GM12878 (cell line): ENCODE measurements at regions not wholly inside any gene's neighbourhood (a gene's known extent, or its start where the extent isn't known, plus 50 kb on each side); places are given as distances from the start of the nearest gene placed in this dataset.

Source experiments
- ATAC-seq: fragments of 200-7000 bp; cut with Tn5 transposase; 3 replicates; pipeline ENCODE4 v1.9.1; 2020; ENCODE audit warnings: mild to moderate bottlenecking, moderate library complexity
- BruUV-seq: library from RNA; stranded (reverse); fragments of 400-500 nt; replicated peaks from 2 replicates; lab custom pipeline; 2021; lab: Mats Ljungman, UMichigan
- CTCF ChIA-PET: fragments of 300-600 bp; sonication (Branson Sonifier 250); formaldehyde crosslinking; extraction: SDS; loops from one replicate; lab custom pipeline; 2021; ENCODE audit warnings: inconsistent platforms; lab: Yijun Ruan, JAX
- POLR2A ChIA-PET: fragments of 350-600 bp; formaldehyde crosslinking; extraction: SDS; loops from one replicate; lab custom pipeline; 2021; ENCODE audit warnings: inconsistent platforms; lab: Charles Lee
- RAD21 ChIA-PET: fragments of 300-600 bp; sonication (Branson Sonifier 250); formaldehyde crosslinking; loops from one replicate; lab custom pipeline; 2023; ENCODE audit warnings: antibody characterized with exemption; ENCODE audit not compliant: unreplicated experiment; lab: Charles Lee
- SMC1A ChIA-PET: fragments of 300-600 bp; sonication (Branson Sonifier 250); formaldehyde crosslinking; loops from one replicate; lab custom pipeline; 2023; ENCODE audit not compliant: unreplicated experiment, uncharacterized antibody; lab: Charles Lee
- DNase-seq: peaks from one replicate; pipeline ENCODE4 v3.0.0-alpha.2; 2011; ENCODE audit warnings: low read depth, low spot score
- FAIRE-seq: peaks from 3 replicates; lab custom pipeline; 2011; peaks lifted over from hg19 to GRCh38; lab: Jason Lieb, UNC
- H2AFZ ChIP-seq: 2 replicates; pipeline ENCODE4 v1.6.0; 2011; ENCODE audit warnings: low read depth, low read length, control low read depth; ENCODE audit not compliant: control insufficient read depth
- H3K27ac ChIP-seq: 2 replicates; pipeline ENCODE4 v1.5.1; 2011; ENCODE audit warnings: control low read depth; ENCODE audit not compliant: control insufficient read depth, insufficient read depth
- H3K27me3 ChIP-seq, 2 experiments: replicated peaks in 1 of 2; 2 replicates each; pipeline versions ENCODE4 v1.6.0 to v1.6.1; 2011; ENCODE audit warnings: low read length in 1 of 2; ENCODE audit not compliant: control insufficient read depth in 2 of 2, insufficient read depth in 2 of 2
- H3K36me3 ChIP-seq, 2 experiments: 2 replicates each; pipeline ENCODE4 v1.5.1; 2011; ENCODE audit warnings: low read length in 1 of 2; ENCODE audit not compliant: control insufficient read depth in 2 of 2, insufficient read depth in 2 of 2
- H3K4me1 ChIP-seq: 2 replicates; pipeline ENCODE4 v1.6.1; 2011; ENCODE audit warnings: mild to moderate bottlenecking, low read length, moderate library complexity, mixed read lengths; ENCODE audit not compliant: control insufficient read depth, insufficient read depth
- H3K4me2 ChIP-seq: 2 replicates; pipeline ENCODE4 v1.6.0; 2011; ENCODE audit warnings: control low read depth; ENCODE audit not compliant: control insufficient read depth, insufficient read depth
- H3K4me3 ChIP-seq: fragments of 200-600 bp; sonication (generic); 2 replicates; pipeline ENCODE4 v1.5.1; 2016
- H3K79me2 ChIP-seq: 2 replicates; pipeline ENCODE4 v1.6.0; 2011; ENCODE audit warnings: low read length; ENCODE audit not compliant: control insufficient read depth, insufficient read depth
- H3K9ac ChIP-seq: 2 replicates; pipeline ENCODE4 v1.8.0; 2011; ENCODE audit warnings: low read length, control low read depth, mixed read lengths; ENCODE audit not compliant: control insufficient read depth, insufficient read depth
- H3K9me3 ChIP-seq: replicated peaks from 3 replicates; pipeline ENCODE4 v1.5.1; 2011; ENCODE audit warnings: mild to moderate bottlenecking, low read length; ENCODE audit not compliant: control insufficient read depth, insufficient read depth
- H4K20me1 ChIP-seq: 2 replicates; pipeline ENCODE4 v1.6.0; 2011; ENCODE audit not compliant: control insufficient read depth, insufficient read depth
- EP300 ChIP-seq, 2 experiments: fragments of 150-350 bp in 1 of 2; IDR thresholded peaks; 2 replicates each; pipeline ENCODE4 v1.6.1; 2011 to 2012; ENCODE audit warnings: low read depth in 2 of 2, low read length in 2 of 2, borderline replicate concordance in 1 of 2, improper control_type of control experiment in 1 of 2, inconsistent platforms in 1 of 2; ENCODE audit not compliant: control insufficient read depth in 1 of 2
- POLR2A ChIP-seq: IDR thresholded peaks from 2 replicates; pipeline ENCODE4 v1.6.1; 2011; ENCODE audit warnings: low read depth, mild to moderate bottlenecking, low read length
- RAD21 ChIP-seq: IDR thresholded peaks from 2 replicates; pipeline ENCODE4 v1.6.1; 2011; ENCODE audit warnings: mild to moderate bottlenecking, low read depth, low read length, moderate library complexity; ENCODE audit not compliant: insufficient read depth
- SMC3 ChIP-seq: IDR thresholded peaks from 2 replicates; pipeline ENCODE4 v1.6.1; 2011; ENCODE audit warnings: low read length, improper control_type of control experiment, borderline replicate concordance
- WRNIP1 ChIP-seq: IDR thresholded peaks from 2 replicates; pipeline ENCODE4 v1.6.1; 2011; ENCODE audit warnings: low read depth, low read length, improper control_type of control experiment, borderline replicate concordance
- ZBTB4 ChIP-seq: fragments of 450-650 bp; formaldehyde crosslinking; IDR thresholded peaks from 2 replicates; pipeline ENCODE4 v1.4.0; 2022; ENCODE audit warnings: mild to moderate bottlenecking, moderate library complexity
- ZNF592 ChIP-seq: fragments of 450-650 bp; IDR thresholded peaks from 2 replicates; pipeline ENCODE4 v1.6.1; 2017; ENCODE audit warnings: mild to moderate bottlenecking, moderate library complexity
- WGBS: methylation state at CpG from one replicate; pipeline ENCODE4 v1.1.6; 2016; ENCODE audit warnings: low lambda C conversion rate; ENCODE audit not compliant: insufficient replicate concordance, insufficient coverage; ENCODE audit errors: missing lambda C conversion rate; 5-methylcytosine and 5-hydroxymethylcytosine counted together
- in situ Hi-C: fragments of 300-500 bp; cut with MboI; formaldehyde crosslinking; loops from 9 replicates; pipeline ENCODE4 v1.14.3; 2018; ENCODE audit warnings: mixed read lengths
- intact Hi-C: fragments of 100-400 bp; cut with micrococcal nuclease; formaldehyde crosslinking; loops from one replicate; pipeline ENCODE4 v1.14.2; 2022; ENCODE audit not compliant: unreplicated experiment

- no TSS peak for BruUV-seq
- Histone ChIP-seq H3K36me3 (no peaks in the 10 kb centered on the region), H3K79me2 (no peaks in the 10 kb centered on the region), H3K4me1 (no peaks in the 10 kb centered on the region), H3K9ac (no peak overlapping the region), H3K27me3 (no peaks in the 10 kb centered on the region), H2AFZ (no peak overlapping the region), H4K20me1 (no peaks in the 10 kb centered on the region), H3K4me3 (no peak overlapping the region), H3K9me3 (no peaks in the 10 kb centered on the region; the same call in 2 of the 3 replicates), H3K27ac (no peak overlapping the region), H3K4me2 (no peak overlapping the region)
- ChIA-PET CTCF (no interaction called here), RAD21 (no interaction called here), SMC1A (no interaction called here), POLR2A (no interaction called here)
- WGBS = 21% methylated on average over 6 of the region's 6 CpGs
- intact Hi-C loops (no loop called here), in situ Hi-C loops (loop anchor here (10.0 kb wide), 1 partner anchor 56 kb away; no protein-coding TSS in a partner anchor)
- ATAC-seq (no peak), FAIRE-seq (no peak), DNase-seq (no peak)
- TF ChIP-seq SMC3 (no peak), WRNIP1 (no peak), ZBTB4 (CRISPR knock-in tag) (no peak), ZNF592 (no peak), RAD21 (no peak), EP300 (IDR thresholded peaks at IDR 0.05; ENCODE audit: borderline replicate concordance in 1 of 2, control insufficient read depth in 1 of 2, low read depth in 2 of 2, low read length in 2 of 2) (no peak), POLR2A (no peak)
Observed at GRCh38 chr20:60760256-60761000, 491.6 kb upstream of the CDH4 start.
